ACC112 (cell line): ENCODE measurements at regions not wholly inside any gene's neighbourhood (a gene's known extent, or its start where the extent isn't known, plus 50 kb on each side); places are given as distances from the start of the nearest gene placed in this dataset.
A peak's percentile ranks its signal among the peaks of the same experiment; 100 is the strongest.

Source experiments
- H2AFZ ChIP-seq: fragments of 200-600 bp; sonication (generic); one replicate; pipeline ENCODE4 v1.6.0; 2017; ENCODE audit warnings: antibody characterized with exemption, low read length; ENCODE audit not compliant: unreplicated experiment
- H3K27ac ChIP-seq: fragments of 200-600 bp; sonication (generic); 2 replicates; pipeline ENCODE4 v1.5.1; 2014; ENCODE audit warnings: low read depth, mild to moderate bottlenecking, antibody characterized with exemption, low read length, moderate library complexity
- H3K27me3 ChIP-seq: fragments of 200-600 bp; sonication (generic); 2 replicates; pipeline ENCODE4 v1.6.1; 2014; ENCODE audit warnings: mild to moderate bottlenecking, antibody characterized with exemption, low read length, moderate library complexity, mixed read lengths; ENCODE audit not compliant: insufficient read depth
- H3K36me3 ChIP-seq: fragments of 200-600 bp; sonication (generic); 2 replicates; pipeline ENCODE4 v1.6.1; 2016; ENCODE audit warnings: mild to moderate bottlenecking, antibody characterized with exemption, low read length, moderate library complexity, mixed read lengths; ENCODE audit not compliant: insufficient read depth
- H3K4me1 ChIP-seq: fragments of 200-600 bp; sonication (generic); one replicate; pipeline ENCODE4 v1.6.1; 2016; ENCODE audit warnings: low read length, mixed read lengths; ENCODE audit not compliant: insufficient read depth, unreplicated experiment, control insufficient read depth
- H3K4me3 ChIP-seq: fragments of 200-600 bp; sonication (generic); 2 replicates; pipeline ENCODE4 v1.5.1; 2014; ENCODE audit warnings: mild to moderate bottlenecking, low read depth, low read length
- H3K79me2 ChIP-seq: fragments of 200-600 bp; sonication (generic); one replicate; pipeline ENCODE4 v1.6.0; 2016; ENCODE audit warnings: low read length; ENCODE audit not compliant: control insufficient read depth, unreplicated experiment, insufficient read depth

GRCh38 chr12:65662590-65662989, 161.7 kb upstream of the HMGA2 start:
- Histone ChIP-seq H2AFZ (no peak overlapping the region), H3K4me3 (no peak overlapping the region), H3K4me1 (peaks cover 15% of the 10 kb centered on the region), H3K36me3 (no peaks in the 10 kb centered on the region), H3K79me2 (no peaks in the 10 kb centered on the region), H3K27me3 (no peaks in the 10 kb centered on the region), H3K27ac (no peak overlapping the region)

- H3K79me2 ChIP-seq = no peaks in the 10 kb centered on the region
- peaks cover 11% of the 10 kb centered on the region for H3K4me1 ChIP-seq
- no peaks in the 10 kb centered on the region for H3K36me3 ChIP-seq
- no peaks in the 10 kb centered on the region for H3K27me3 ChIP-seq
- no peak overlapping the region for H3K4me3 ChIP-seq
- H2AFZ ChIP-seq = no peak overlapping the region
- no peak overlapping the region for H3K27ac ChIP-seq
Measured at GRCh38 chr12:65663097-65663496, 161.2 kb upstream of the HMGA2 start.

GRCh38 chr12:65663648-65664047, 160.6 kb upstream of the HMGA2 start:
- Histone ChIP-seq H3K27me3 (no peaks in the 10 kb centered on the region), H3K79me2 (no peaks in the 10 kb centered on the region), H3K4me3 (no peak overlapping the region), H3K4me1 (peaks cover 12% of the 10 kb centered on the region), H3K27ac (no peak overlapping the region), H3K36me3 (no peaks in the 10 kb centered on the region), H2AFZ (no peak overlapping the region)

GRCh38 chr12:65664715-65665250, 159.5 kb upstream of the HMGA2 start:
- Histone ChIP-seq H3K4me1 (peaks cover 21% of the 10 kb centered on the region), H2AFZ (no peak overlapping the region), H3K36me3 (no peaks in the 10 kb centered on the region), H3K27ac (no peak overlapping the region), H3K79me2 (no peaks in the 10 kb centered on the region), H3K27me3 (no peaks in the 10 kb centered on the region), H3K4me3 (no peak overlapping the region)

- Histone ChIP-seq H3K27ac (no peak overlapping the region), H3K79me2 (no peaks in the 10 kb centered on the region), H2AFZ (no peak overlapping the region), H3K36me3 (no peaks in the 10 kb centered on the region), H3K4me1 (peaks cover 23% of the 10 kb centered on the region), H3K27me3 (no peaks in the 10 kb centered on the region), H3K4me3 (no peak overlapping the region)
Measured at GRCh38 chr12:65665817-65666216, 158.5 kb upstream of the HMGA2 start.

- H3K27ac ChIP-seq = peak overlapping the region; percentile 31
- H3K79me2 ChIP-seq = no peaks in the 10 kb centered on the region
- H2AFZ ChIP-seq = peak overlapping the region; percentile 73
- H3K4me3 ChIP-seq = no peak overlapping the region
- H3K4me1 ChIP-seq = peaks cover 26% of the 10 kb centered on the region
- H3K36me3 ChIP-seq = no peaks in the 10 kb centered on the region
- no peaks in the 10 kb centered on the region for H3K27me3 ChIP-seq
Measured at GRCh38 chr12:65666876-65667275, 157.4 kb upstream of the HMGA2 start.

GRCh38 chr12:65667932-65668331, 156.4 kb upstream of the HMGA2 start:
- no peaks in the 10 kb centered on the region for H3K27me3 ChIP-seq
- H2AFZ ChIP-seq = no peak overlapping the region
- no peaks in the 10 kb centered on the region for H3K79me2 ChIP-seq
- H3K27ac ChIP-seq = peak overlapping the region; percentile 59; the same call in 1 of the 2 replicates
- peaks cover 33% of the 10 kb centered on the region for H3K4me1 ChIP-seq
- no peak overlapping the region for H3K4me3 ChIP-seq
- no peaks in the 10 kb centered on the region for H3K36me3 ChIP-seq

- Histone ChIP-seq H3K4me3 (no peak overlapping the region), H3K79me2 (no peaks in the 10 kb centered on the region), H3K4me1 (peaks cover 44% of the 10 kb centered on the region), H3K27me3 (no peaks in the 10 kb centered on the region), H3K27ac (peak overlapping the region; percentile 59), H2AFZ (peak overlapping the region; percentile 65), H3K36me3 (no peaks in the 10 kb centered on the region)
Measured at GRCh38 chr12:65668981-65669695, 155.1 kb upstream of the HMGA2 start.

GRCh38 chr12:65670775-65671174, 153.5 kb upstream of the HMGA2 start:
- Histone ChIP-seq H3K79me2 (no peaks in the 10 kb centered on the region), H2AFZ (peak overlapping the region; percentile 74)

GRCh38 chr12:65672441-65672840, 151.8 kb upstream of the HMGA2 start:
- no peaks in the 10 kb centered on the region for H3K27me3 ChIP-seq
- peaks cover 47% of the 10 kb centered on the region for H3K4me1 ChIP-seq
- no peak overlapping the region for H2AFZ ChIP-seq
- no peak overlapping the region for H3K4me3 ChIP-seq
- H3K27ac ChIP-seq = peak overlapping the region; percentile 76
- no peaks in the 10 kb centered on the region for H3K79me2 ChIP-seq
- H3K36me3 ChIP-seq = no peaks in the 10 kb centered on the region

More at GRCh38 chr12:65670775-65671174, 153.5 kb upstream of the HMGA2 start:
- Histone ChIP-seq H3K36me3 (no peaks in the 10 kb centered on the region), H3K27ac (peak overlapping the region; percentile 52), H3K27me3 (no peaks in the 10 kb centered on the region), H3K4me1 (peaks cover 54% of the 10 kb centered on the region), H3K4me3 (no peak overlapping the region)

GRCh38 chr12:65673156-65673690, 151.1 kb upstream of the HMGA2 start:
- H3K27ac ChIP-seq = peak overlapping the region; percentile 76
- no peaks in the 10 kb centered on the region for H3K27me3 ChIP-seq
- peak overlapping the region; percentile 79 for H2AFZ ChIP-seq
- H3K36me3 ChIP-seq = no peaks in the 10 kb centered on the region
- H3K79me2 ChIP-seq = no peaks in the 10 kb centered on the region
- peaks cover 46% of the 10 kb centered on the region for H3K4me1 ChIP-seq
- no peak overlapping the region for H3K4me3 ChIP-seq
